ENCODE measurements at regions not wholly inside any gene's neighbourhood (a gene's known extent, or its start where the extent isn't known, plus 50 kb on each side); places are given as distances from the start of the nearest gene placed in this dataset.

GRCh38 chr2:2623939-2624338, 292.9 kb upstream of the MYT1L start:
- H3K36me3 Mint-ChIP-seq, result no peaks in the 10 kb centered on the region
- no peak overlapping the region for H3K4me3 Mint-ChIP-seq
- H3K4me1 Mint-ChIP-seq (ENCODE audit: unreplicated experiment), result no peaks in the 10 kb centered on the region
- no peak for DNase-seq (ENCODE audit: extremely low spot score, unreplicated experiment)
- TF ChIP-seq CTCF (conservative IDR thresholded peaks at IDR 0.05), result no peak
- H3K9me3 Mint-ChIP-seq, result no peaks in the 10 kb centered on the region
- peaks cover 19% of the 10 kb centered on the region for H3K27me3 Mint-ChIP-seq
- no peak overlapping the region for H3K27ac Mint-ChIP-seq

- Mint-ChIP-seq H3K4me1 (ENCODE audit: unreplicated experiment) (no peaks in the 10 kb centered on the region), H3K27me3 (peaks cover 17% of the 10 kb centered on the region), H3K4me3 (no peak overlapping the region), H3K36me3 (no peaks in the 10 kb centered on the region), H3K9me3 (no peaks in the 10 kb centered on the region), H3K27ac (no peak overlapping the region)
- no peak for TF ChIP-seq CTCF (conservative IDR thresholded peaks at IDR 0.05)
- no peak for DNase-seq (ENCODE audit: extremely low spot score, unreplicated experiment)
Observed at GRCh38 chr2:2621855-2622254, 290.8 kb upstream of the MYT1L start.

- Mint-ChIP-seq H3K9me3 (no peaks in the 10 kb centered on the region), H3K36me3 (no peaks in the 10 kb centered on the region), H3K4me3 (no peak overlapping the region), H3K27me3 (peaks cover 20% of the 10 kb centered on the region), H3K27ac (no peak overlapping the region), H3K4me1 (ENCODE audit: unreplicated experiment) (no peaks in the 10 kb centered on the region)
- no peak for TF ChIP-seq CTCF (conservative IDR thresholded peaks at IDR 0.05)
- no peak for DNase-seq (ENCODE audit: extremely low spot score, unreplicated experiment)
Observed at GRCh38 chr2:2620604-2621003, 289.5 kb upstream of the MYT1L start.

GRCh38 chr2:2619995-2620394, 288.9 kb upstream of the MYT1L start:
- Mint-ChIP-seq H3K9me3 (no peaks in the 10 kb centered on the region), H3K4me3 (no peak overlapping the region), H3K36me3 (no peaks in the 10 kb centered on the region), H3K27me3 (peaks cover 20% of the 10 kb centered on the region), H3K27ac (no peak overlapping the region), H3K4me1 (ENCODE audit: unreplicated experiment) (no peaks in the 10 kb centered on the region)
- DNase-seq (ENCODE audit: extremely low spot score, unreplicated experiment), result no peak
- no peak for TF ChIP-seq CTCF (conservative IDR thresholded peaks at IDR 0.05)

GRCh38 chr2:2614452-2614851, 283.4 kb upstream of the MYT1L start:
- Mint-ChIP-seq H3K36me3 (peaks cover 3% of the 10 kb centered on the region), H3K4me1 (ENCODE audit: unreplicated experiment) (peaks cover 4% of the 10 kb centered on the region), H3K4me3 (no peak overlapping the region), H3K27ac (no peak overlapping the region), H3K9me3 (peaks cover 5% of the 10 kb centered on the region), H3K27me3 (peaks cover 14% of the 10 kb centered on the region)
- TF ChIP-seq CTCF (conservative IDR thresholded peaks at IDR 0.05), result no peak
- no peak for DNase-seq (ENCODE audit: extremely low spot score, unreplicated experiment)
